VCaP (cell line): ENCODE measurements at regions not wholly inside any gene's neighbourhood (a gene's known extent, or its start where the extent isn't known, plus 50 kb on each side); places are given as distances from the start of the nearest gene placed in this dataset.

ENCODE experiments used
- H3K27ac ChIP-seq: fragments of 450-650 bp; 2 replicates; pipeline ENCODE4 v1.5.1; 2017
- CTCF ChIP-seq: fragments of 450-650 bp; conservative IDR thresholded peaks from 2 replicates; pipeline ENCODE4 v1.5.1; 2017; ENCODE audit warnings: mild to moderate bottlenecking, moderate library complexity

GRCh38 chr11:121927097-121927785 is 188.8 kb downstream of the BLID start:
- TF ChIP-seq CTCF = no peak
- no peak overlapping the region for H3K27ac ChIP-seq

GRCh38 chr11:121924191-121924590 is 191.8 kb downstream of the BLID start:
- TF ChIP-seq CTCF = no peak
- no peak overlapping the region for H3K27ac ChIP-seq

- TF ChIP-seq CTCF = no peak
- no peak overlapping the region for H3K27ac ChIP-seq
These were observed 198.5 kb downstream of the BLID start for GRCh38 chr11:121917482-121917881.

DNA sequence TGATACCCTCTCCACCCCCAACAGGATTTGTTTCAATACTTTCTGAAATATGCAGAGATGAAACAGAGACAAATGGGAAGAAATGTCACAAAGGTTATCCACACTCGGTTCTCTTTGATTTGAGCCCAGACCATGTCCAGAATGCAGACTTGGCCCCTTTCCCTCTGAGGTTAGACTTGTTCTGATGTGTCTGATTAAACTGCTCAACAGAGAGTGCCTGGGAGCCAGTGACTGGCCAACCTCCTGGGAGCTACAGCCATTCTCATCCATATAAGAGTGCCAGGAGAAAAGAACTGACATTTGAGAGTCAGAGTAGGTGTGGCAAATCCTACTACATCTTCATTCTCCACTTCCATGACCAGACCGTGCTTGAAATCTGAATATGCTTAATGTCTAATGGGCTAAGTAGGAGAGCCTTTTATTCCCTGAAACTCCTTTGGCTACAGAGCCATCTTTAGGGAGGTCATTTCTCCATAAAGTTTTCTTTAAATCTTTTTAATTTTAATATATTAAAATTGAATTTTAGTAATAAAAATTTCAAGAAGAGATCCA is 201.4 kb downstream of the BLID start:
- no peak overlapping the region for H3K27ac ChIP-seq
- no peak for TF ChIP-seq CTCF

DNA sequence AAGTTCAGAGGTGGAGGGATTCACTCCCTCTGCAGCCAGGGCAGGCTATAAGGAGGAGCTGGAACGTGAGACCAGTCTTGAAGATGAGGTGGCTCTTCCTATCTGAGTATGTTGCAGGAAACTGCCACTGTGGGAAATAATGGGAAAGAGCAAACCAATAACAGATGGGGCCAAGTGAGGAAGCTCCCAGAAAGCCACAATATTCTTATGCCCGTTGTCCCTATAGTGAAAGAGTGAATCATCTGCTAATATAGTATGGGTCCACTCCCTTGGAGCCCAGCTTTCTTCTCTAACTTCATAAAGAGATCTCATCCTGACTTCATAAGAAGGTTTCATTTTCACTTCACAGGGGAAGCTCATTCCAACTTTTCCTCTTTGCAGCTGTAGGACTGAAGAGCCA is 206.4 kb downstream of the BLID start:
- H3K27ac ChIP-seq = no peak overlapping the region
- TF ChIP-seq CTCF = no peak

GRCh38 chr11:121907379-121907778 is 208.6 kb downstream of the BLID start:
- no peak for TF ChIP-seq CTCF
- no peak overlapping the region for H3K27ac ChIP-seq

GRCh38 chr11:121904148-121904547 is 211.9 kb downstream of the BLID start:
- H3K27ac ChIP-seq = no peak overlapping the region
- no peak for TF ChIP-seq CTCF
